Posterior vena cava (tissue), 2 donors: ENCODE measurements at regions not wholly inside any gene's neighbourhood (a gene's known extent, or its start where the extent isn't known, plus 50 kb on each side); places are given as distances from the start of the nearest gene placed in this dataset.
"Not testable (repeated sequence)": the region's sequence is repeated elsewhere in the genome, so short reads cannot be mapped to it uniquely, and the experiment has no call there.

ENCODE experiments used
- DNase-seq: peaks from one replicate; pipeline ENCODE4 v3.0.0-alpha.2; 2020; ENCODE audit warnings: low spot score
- intact Hi-C, 2 donors: fragments of 100-400 bp; cut with DNase I; formaldehyde crosslinking; loops; one replicate each; pipeline versions ENCODE4 v1.14.1 to v1.14.2; 2022 to 2023
- donor health status: DM: yes; HTN: yes; CAD: no.
- donor health status: DM: yes; HTN: yes; CAD: no.

GRCh38 chr21:35982717-35983116 is 77.6 kb downstream of the SETD4 start:
- no peak for DNase-seq
- intact Hi-C loops: no loop called here

GRCh38 chr21:35981514-35982070 is 78.7 kb downstream of the SETD4 start:
- DNase-seq: no peak
- intact Hi-C loops: no loop called here

- intact Hi-C loops: no loop called here
Observed at GRCh38 chr21:35980821-35981220, 79.5 kb downstream of the SETD4 start.

GRCh38 chr21:35977860-35978259 is 82.5 kb downstream of the SETD4 start:
- DNase-seq, intact Hi-C loops: not testable (repeated sequence)

More at GRCh38 chr21:35980821-35981220, 79.5 kb downstream of the SETD4 start:
- no peak for DNase-seq

GRCh38 chr21:35976929-35977328 is 83.4 kb downstream of the SETD4 start:
- no peak for DNase-seq
- intact Hi-C loops: no loop called here

GRCh38 chr21:35976481-35976880 is 83.8 kb downstream of the SETD4 start:
- no peak for DNase-seq
- intact Hi-C loops: no loop called here

- intact Hi-C loops: no loop called here
- DNase-seq: no peak
Observed at GRCh38 chr21:35974775-35975174, 85.6 kb downstream of the SETD4 start.

- intact Hi-C loops: no loop called here
Observed at GRCh38 chr21:35971824-35972223, 88.5 kb downstream of the SETD4 start.

GRCh38 chr21:35969281-35969680 is 91.0 kb downstream of the SETD4 start:
- intact Hi-C loops: no loop called here
- no peak for DNase-seq

More at GRCh38 chr21:35971824-35972223, 88.5 kb downstream of the SETD4 start:
- no peak for DNase-seq

- intact Hi-C loops: no loop called here
- no peak for DNase-seq
Observed at GRCh38 chr21:35968564-35968963, 91.8 kb downstream of the SETD4 start.

GRCh38 chr21:35965699-35966098 is 94.6 kb downstream of the SETD4 start:
- no peak for DNase-seq
- intact Hi-C loops: no loop called here

GRCh38 chr21:35963920-35964451 is 96.3 kb downstream of the SETD4 start:
- no peak for DNase-seq
- intact Hi-C loops: no loop called here

GRCh38 chr21:35962917-35963316 is 97.4 kb downstream of the SETD4 start:
- no peak for DNase-seq

GRCh38 chr21:35954066-35954465 is 106.3 kb downstream of the SETD4 start:
- DNase-seq: no peak
- intact Hi-C loops: no loop called here

More at GRCh38 chr21:35962917-35963316, 97.4 kb downstream of the SETD4 start:
- intact Hi-C loops: no loop called here

GRCh38 chr21:35953597-35953996 is 106.7 kb downstream of the SETD4 start:
- DNase-seq: no peak
- intact Hi-C loops: no loop called here

GRCh38 chr21:35952651-35953340 is 107.5 kb downstream of the SETD4 start:
- DNase-seq: no peak
- intact Hi-C loops: no loop called here

- intact Hi-C loops: no loop called here
- no peak for DNase-seq
Observed at GRCh38 chr21:35948982-35949381, 111.3 kb downstream of the SETD4 start.

- DNase-seq: no peak
- intact Hi-C loops: no loop called here
Observed at GRCh38 chr21:35945089-35945671, 115.1 kb downstream of the SETD4 start.

- intact Hi-C loops: no loop called here
- no peak for DNase-seq
Observed at GRCh38 chr21:35943752-35944151, 116.6 kb downstream of the SETD4 start.
